ENCODE measurements at regions not wholly inside any gene's neighbourhood (a gene's known extent, or its start where the extent isn't known, plus 50 kb on each side); places are given as distances from the start of the nearest gene placed in this dataset.
A peak's percentile ranks its signal among the peaks of the same experiment; 100 is the strongest.

- Mint-ChIP-seq H3K27me3 (ENCODE audit: low read depth) (peaks cover 2% of the 10 kb centered on the region), H3K27ac (ENCODE audit: unreplicated experiment) (no peak overlapping the region), H3K36me3 (ENCODE audit: low read depth) (no peaks in the 10 kb centered on the region), H3K4me3 (no peak overlapping the region), H3K4me1 (peaks cover 8% of the 10 kb centered on the region), H3K9me3 (no peaks in the 10 kb centered on the region)
- no peak for DNase-seq (ENCODE audit: low read depth, low spot score)
- TF ChIP-seq CTCF (conservative IDR thresholded peaks at IDR 0.05): no peak
Observed at GRCh38 chr5:36355516-36355915, 53.8 kb upstream of the RANBP3L start.

GRCh38 chr5:36356915-36357314, 55.2 kb upstream of the RANBP3L start:
- peaks cover 9% of the 10 kb centered on the region for H3K4me1 Mint-ChIP-seq
- DNase-seq (ENCODE audit: low read depth, low spot score): no peak
- no peak overlapping the region for H3K27ac Mint-ChIP-seq (ENCODE audit: unreplicated experiment)
- no peaks in the 10 kb centered on the region for H3K36me3 Mint-ChIP-seq (ENCODE audit: low read depth)
- H3K9me3 Mint-ChIP-seq: no peaks in the 10 kb centered on the region
- TF ChIP-seq CTCF (conservative IDR thresholded peaks at IDR 0.05): no peak
- H3K4me3 Mint-ChIP-seq: no peak overlapping the region
- H3K27me3 Mint-ChIP-seq (ENCODE audit: low read depth): peaks cover 2% of the 10 kb centered on the region

GRCh38 chr5:36357391-36357975, 55.8 kb upstream of the RANBP3L start:
- Mint-ChIP-seq H3K36me3 (ENCODE audit: low read depth) (no peaks in the 10 kb centered on the region), H3K27me3 (ENCODE audit: low read depth) (peaks cover 2% of the 10 kb centered on the region), H3K9me3 (no peaks in the 10 kb centered on the region), H3K4me3 (no peak overlapping the region), H3K4me1 (peaks cover 9% of the 10 kb centered on the region), H3K27ac (ENCODE audit: unreplicated experiment) (peak overlapping the region; percentile 63)
- DNase-seq (ENCODE audit: low read depth, low spot score): no peak
- TF ChIP-seq CTCF (conservative IDR thresholded peaks at IDR 0.05): no peak

GRCh38 chr5:36359267-36359666, 57.6 kb upstream of the RANBP3L start:
- H3K9me3 Mint-ChIP-seq: no peaks in the 10 kb centered on the region
- H3K36me3 Mint-ChIP-seq (ENCODE audit: low read depth): no peaks in the 10 kb centered on the region
- no peaks in the 10 kb centered on the region for H3K27me3 Mint-ChIP-seq (ENCODE audit: low read depth)
- no peak overlapping the region for H3K4me3 Mint-ChIP-seq
- no peak for TF ChIP-seq CTCF (conservative IDR thresholded peaks at IDR 0.05)
- peaks cover 9% of the 10 kb centered on the region for H3K4me1 Mint-ChIP-seq
- no peak overlapping the region for H3K27ac Mint-ChIP-seq (ENCODE audit: unreplicated experiment)
- no peak for DNase-seq (ENCODE audit: low read depth, low spot score)

- no peak overlapping the region for H3K27ac Mint-ChIP-seq (ENCODE audit: unreplicated experiment)
- DNase-seq (ENCODE audit: low read depth, low spot score): no peak
- H3K9me3 Mint-ChIP-seq: no peaks in the 10 kb centered on the region
- TF ChIP-seq CTCF (conservative IDR thresholded peaks at IDR 0.05): no peak
- H3K4me3 Mint-ChIP-seq: no peak overlapping the region
- no peaks in the 10 kb centered on the region for H3K27me3 Mint-ChIP-seq (ENCODE audit: low read depth)
- no peaks in the 10 kb centered on the region for H3K36me3 Mint-ChIP-seq (ENCODE audit: low read depth)
- peaks cover 9% of the 10 kb centered on the region for H3K4me1 Mint-ChIP-seq
Observed at GRCh38 chr5:36360307-36360706, 58.6 kb upstream of the RANBP3L start.
